Right hindlimb (tissue), 1 donor: ENCODE measurements at regions not wholly inside any gene's neighbourhood (a gene's known extent, or its start where the extent isn't known, plus 50 kb on each side); places are given as distances from the start of the nearest gene placed in this dataset.
"Not testable (repeated sequence)": the region's sequence is repeated elsewhere in the genome, so short reads cannot be mapped to it uniquely, and the experiment has no call there.

ENCODE experiments used
- DNase-seq: peaks from one replicate; pipeline ENCODE4 v3.0.0-alpha.2; 2018

GRCh38 chr21:35840949-35841348, 219.4 kb downstream of the SETD4 start:
- DNase-seq = no peak

GRCh38 chr21:35840197-35840799, 220.0 kb downstream of the SETD4 start:
- DNase-seq = peak; percentile 63

GRCh38 chr21:35838987-35839763, 221.2 kb downstream of the SETD4 start:
- no peak for DNase-seq

GRCh38 chr21:35838350-35838749, 222.0 kb downstream of the SETD4 start:
- no peak for DNase-seq

GRCh38 chr21:35833991-35834390, 226.3 kb downstream of the SETD4 start:
- DNase-seq = no peak

GRCh38 chr21:35833388-35833787, 226.9 kb downstream of the SETD4 start:
- no peak for DNase-seq

- DNase-seq = no peak
Observed at GRCh38 chr21:35831230-35831629, 229.1 kb downstream of the SETD4 start.

- DNase-seq = no peak
Observed at GRCh38 chr21:35829067-35829466, 231.3 kb downstream of the SETD4 start.

- no peak for DNase-seq
Observed at GRCh38 chr21:35828161-35828560, 232.2 kb downstream of the SETD4 start.

- no peak for DNase-seq
Observed at GRCh38 chr21:35827004-35827403, 233.3 kb downstream of the SETD4 start.

- no peak for DNase-seq
Observed at GRCh38 chr21:35825370-35826353, 234.7 kb downstream of the SETD4 start.

- DNase-seq = no peak
Observed at GRCh38 chr21:35824136-35824535, 236.2 kb downstream of the SETD4 start.

GRCh38 chr21:35819134-35819533, 241.2 kb downstream of the SETD4 start:
- DNase-seq = no peak

GRCh38 chr21:35818597-35818996, 241.7 kb downstream of the SETD4 start:
- DNase-seq = no peak

GRCh38 chr21:35814858-35815619, 245.3 kb downstream of the SETD4 start:
- DNase-seq = no peak

GRCh38 chr21:35812679-35813078, 247.6 kb downstream of the SETD4 start:
- DNase-seq = no peak

GRCh38 chr21:35811191-35811806, 249.0 kb downstream of the SETD4 start:
- no peak for DNase-seq

- DNase-seq = no peak
Observed at GRCh38 chr21:35810431-35810970, 249.8 kb downstream of the SETD4 start.

GRCh38 chr21:35801391-35801790, 258.9 kb downstream of the SETD4 start:
- DNase-seq = no peak

GRCh38 chr21:35800796-35801385, 259.4 kb downstream of the SETD4 start:
- DNase-seq = not testable (repeated sequence)

GRCh38 chr21:35796844-35797243, 263.5 kb downstream of the SETD4 start:
- no peak for DNase-seq
